PC-3 (cell line): ENCODE measurements at regions not wholly inside any gene's neighbourhood (a gene's known extent, or its start where the extent isn't known, plus 50 kb on each side); places are given as distances from the start of the nearest gene placed in this dataset.

Experiments used
- ATAC-seq: fragments of 200-7000 bp; cut with Tn5 transposase; 2 replicates; pipeline ENCODE4 v1.9.1; 2020; ENCODE audit warnings: mild to moderate bottlenecking, moderate library complexity
- BruUV-seq: library from RNA; stranded (reverse); fragments of 400-500 nt; replicated peaks from 2 replicates; lab custom pipeline; 2021; lab: Mats Ljungman, UMichigan
- CTCF ChIA-PET: fragments of 300-600 bp; sonication (Branson Sonifier 250); formaldehyde crosslinking; loops from one replicate; lab custom pipeline; 2022; ENCODE audit warnings: antibody characterized with exemption; lab: Charles Lee
- POLR2A ChIA-PET: fragments of 300-600 bp; sonication (Branson Sonifier 250); formaldehyde crosslinking; loops from one replicate; lab custom pipeline; 2022; ENCODE audit warnings: antibody characterized with exemption; ENCODE audit not compliant: unreplicated experiment; lab: Charles Lee
- DNase-seq: peaks from one replicate; pipeline ENCODE4 v3.0.0-alpha.2; 2015
- H2AFZ ChIP-seq: fragments of 300-600 bp; sonication (generic); 2 replicates; pipeline ENCODE4 v1.6.0; 2016; ENCODE audit warnings: antibody characterized with exemption, low read length
- H3F3A ChIP-seq: fragments of 300-600 bp; sonication (generic); one replicate; pipeline ENCODE4 v1.6.0; 2017; ENCODE audit warnings: antibody characterized with exemption, low read length, control low read depth, mild to moderate bottlenecking; ENCODE audit not compliant: unreplicated experiment
- H3K27ac ChIP-seq: fragments of 300-600 bp; sonication (generic); 2 replicates; pipeline ENCODE4 v1.5.1; 2016; ENCODE audit warnings: mild to moderate bottlenecking, low read length
- H3K27me3 ChIP-seq: fragments of 300-600 bp; sonication (generic); 2 replicates; pipeline ENCODE4 v1.6.1; 2016; ENCODE audit warnings: low read length, mixed read lengths
- H3K36me3 ChIP-seq: fragments of 300-600 bp; sonication (generic); 2 replicates; pipeline ENCODE4 v1.6.1; 2016; ENCODE audit warnings: low read depth, mixed run types, low read length, mixed read lengths
- H3K4me1 ChIP-seq: fragments of 300-600 bp; sonication (generic); 2 replicates; pipeline ENCODE4 v1.5.1; 2016; ENCODE audit warnings: low read length; ENCODE audit not compliant: insufficient read depth
- H3K4me2 ChIP-seq: fragments of 300-600 bp; sonication (generic); 2 replicates; pipeline ENCODE4 v1.6.0; 2016; ENCODE audit warnings: low read length
- H3K4me3 ChIP-seq: fragments of 300-600 bp; sonication (generic); 2 replicates; pipeline ENCODE4 v1.5.1; 2016; ENCODE audit warnings: mild to moderate bottlenecking, low read length, mixed read lengths
- H3K79me2 ChIP-seq: fragments of 300-600 bp; sonication (generic); 2 replicates; pipeline ENCODE4 v1.6.1; 2017; ENCODE audit warnings: low read length, mixed read lengths
- H3K9ac ChIP-seq: fragments of 300-600 bp; sonication (generic); 2 replicates; pipeline ENCODE4 v1.6.0; 2016; ENCODE audit warnings: mild to moderate bottlenecking, low read length
- H3K9me2 ChIP-seq: fragments of 300-600 bp; sonication (generic); replicated peaks from 2 replicates; pipeline ENCODE4 v1.6.1; 2016; ENCODE audit warnings: mixed run types, low read length, mixed read lengths
- H3K9me3 ChIP-seq: fragments of 300-600 bp; sonication (generic); 2 replicates; pipeline ENCODE4 v1.6.1; 2016; ENCODE audit warnings: low read length, mixed read lengths
- H4K20me1 ChIP-seq: fragments of 300-600 bp; sonication (generic); 2 replicates; pipeline ENCODE4 v1.6.1; 2016; ENCODE audit warnings: low read length, mixed read lengths
- EZH2 ChIP-seq: fragments of 300-600 bp; sonication (generic); IDR thresholded peaks from one replicate; pipeline ENCODE4 v1.6.1; 2017; ENCODE audit warnings: antibody characterized with exemption, mild to moderate bottlenecking, low read length; ENCODE audit not compliant: unreplicated experiment
- EZH2phosphoT487 ChIP-seq: fragments of 300-600 bp; sonication (generic); IDR thresholded peaks from 2 replicates; pipeline ENCODE4 v1.6.1; 2018; ENCODE audit warnings: mild to moderate bottlenecking, antibody characterized with exemption, low read length, borderline replicate concordance
- intact Hi-C: fragments of 100-400 bp; cut with micrococcal nuclease; formaldehyde crosslinking; loops from 2 replicates; pipeline ENCODE4 v1.9.0; 2023
- TF ChIP-seq, protein P1 (sequence below): fragments of 300-600 bp; sonication (generic); conservative IDR thresholded peaks from 2 replicates; pipeline ENCODE4 v1.5.1; 2017; ENCODE audit warnings: antibody characterized with exemption, low read depth, mild to moderate bottlenecking, low read length

DNA sequence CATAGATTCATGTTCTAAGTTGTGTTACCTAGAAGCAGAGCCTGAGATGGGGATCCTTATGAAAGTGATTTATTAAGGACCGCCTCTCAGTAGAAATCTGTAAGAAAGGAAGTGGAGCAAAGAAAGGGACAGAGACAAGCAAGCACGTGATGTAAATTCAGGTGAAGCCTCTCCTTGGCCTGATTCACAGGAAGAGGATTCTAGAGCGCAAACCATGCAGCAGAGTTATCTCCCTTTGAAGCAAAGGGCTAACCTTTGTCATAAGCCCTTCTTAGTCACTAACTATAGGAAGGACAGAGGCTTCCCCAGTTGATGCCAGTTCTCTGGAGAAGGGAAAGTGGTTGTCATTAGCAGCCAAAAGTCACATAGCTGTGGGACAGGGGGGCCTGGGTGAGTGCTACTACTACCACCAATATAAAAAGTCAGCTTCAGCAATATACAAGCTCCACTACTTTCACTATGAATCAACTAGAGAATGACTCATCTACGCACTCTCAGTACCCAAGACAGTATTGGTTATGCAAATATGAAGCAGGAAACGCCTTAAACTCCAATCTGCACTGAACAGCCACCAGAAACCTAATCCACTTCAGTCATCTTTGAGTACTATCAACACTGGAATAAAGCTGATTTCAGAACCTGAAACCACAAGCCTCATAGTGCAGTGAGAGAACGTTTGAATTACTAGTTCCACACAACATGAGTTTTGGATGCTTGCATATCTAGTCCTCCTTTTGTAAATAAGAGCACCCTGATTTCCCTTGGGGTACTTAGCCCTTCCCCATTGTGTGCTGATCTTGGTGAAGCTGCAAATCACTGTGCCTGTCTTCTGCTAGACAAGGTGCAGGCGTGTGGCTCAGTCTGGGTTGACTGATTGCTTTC lies 162.7 kb downstream of the ZNF608 start:
- no peak overlapping the region for H3K9ac ChIP-seq
- no peak overlapping the region for H3K4me3 ChIP-seq
- H3K9me2 ChIP-seq, result no peaks in the 10 kb centered on the region
- intact Hi-C loops, result no loop called here
- H3K4me2 ChIP-seq, result peak overlapping the region; percentile 38
- H4K20me1 ChIP-seq, result no peaks in the 10 kb centered on the region
- POLR2A ChIA-PET, result no interaction called here
- peak overlapping the region; percentile 51 for H3K27ac ChIP-seq
- CTCF ChIA-PET, result no interaction called here
- no peaks in the 10 kb centered on the region for H3K79me2 ChIP-seq
- peak; percentile 100 for ATAC-seq
- H3K4me1 ChIP-seq, result peaks cover 13% of the 10 kb centered on the region
- H3K36me3 ChIP-seq, result no peaks in the 10 kb centered on the region
- no peak overlapping the region for H2AFZ ChIP-seq
- BruUV-seq, result no TSS peak
- no peaks in the 10 kb centered on the region for H3K9me3 ChIP-seq
- H3K27me3 ChIP-seq, result no peaks in the 10 kb centered on the region
- H3F3A ChIP-seq, result no peaks in the 10 kb centered on the region
- peak; percentile 80 for DNase-seq
- TF ChIP-seq EZH2, result no peak
- no peak for TF ChIP-seq EZH2phosphoT487
- TF ChIP-seq, protein P1, sequence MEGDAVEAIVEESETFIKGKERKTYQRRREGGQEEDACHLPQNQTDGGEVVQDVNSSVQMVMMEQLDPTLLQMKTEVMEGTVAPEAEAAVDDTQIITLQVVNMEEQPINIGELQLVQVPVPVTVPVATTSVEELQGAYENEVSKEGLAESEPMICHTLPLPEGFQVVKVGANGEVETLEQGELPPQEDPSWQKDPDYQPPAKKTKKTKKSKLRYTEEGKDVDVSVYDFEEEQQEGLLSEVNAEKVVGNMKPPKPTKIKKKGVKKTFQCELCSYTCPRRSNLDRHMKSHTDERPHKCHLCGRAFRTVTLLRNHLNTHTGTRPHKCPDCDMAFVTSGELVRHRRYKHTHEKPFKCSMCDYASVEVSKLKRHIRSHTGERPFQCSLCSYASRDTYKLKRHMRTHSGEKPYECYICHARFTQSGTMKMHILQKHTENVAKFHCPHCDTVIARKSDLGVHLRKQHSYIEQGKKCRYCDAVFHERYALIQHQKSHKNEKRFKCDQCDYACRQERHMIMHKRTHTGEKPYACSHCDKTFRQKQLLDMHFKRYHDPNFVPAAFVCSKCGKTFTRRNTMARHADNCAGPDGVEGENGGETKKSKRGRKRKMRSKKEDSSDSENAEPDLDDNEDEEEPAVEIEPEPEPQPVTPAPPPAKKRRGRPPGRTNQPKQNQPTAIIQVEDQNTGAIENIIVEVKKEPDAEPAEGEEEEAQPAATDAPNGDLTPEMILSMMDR, result no peak

DNA sequence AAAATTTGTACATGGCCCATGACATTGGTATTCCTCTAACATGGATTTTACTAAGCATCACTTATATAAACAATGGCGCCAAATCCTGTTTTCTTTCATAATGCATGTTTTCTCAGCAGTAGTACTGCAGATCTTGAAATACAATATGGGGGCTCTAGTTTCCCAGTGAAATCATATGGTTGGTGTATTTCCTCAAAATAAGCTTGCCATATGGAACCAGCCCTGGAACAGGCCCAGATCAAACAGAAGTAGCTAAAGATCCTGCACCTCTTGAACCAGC lies 163.9 kb downstream of the ZNF608 start:
- Histone ChIP-seq H3K27me3 (no peaks in the 10 kb centered on the region), H3K9ac (no peak overlapping the region), H2AFZ (no peak overlapping the region), H3K9me3 (no peaks in the 10 kb centered on the region), H3K79me2 (no peaks in the 10 kb centered on the region), H3K4me1 (peaks cover 13% of the 10 kb centered on the region), H3F3A (no peaks in the 10 kb centered on the region), H3K27ac (no peak overlapping the region), H3K4me3 (no peak overlapping the region), H4K20me1 (no peaks in the 10 kb centered on the region), H3K4me2 (no peak overlapping the region), H3K36me3 (no peaks in the 10 kb centered on the region), H3K9me2 (no peaks in the 10 kb centered on the region)
- ATAC-seq (no peak), DNase-seq (no peak)
- BruUV-seq, result no TSS peak
- TF ChIP-seq EZH2phosphoT487 (no peak), EZH2 (no peak)
- TF ChIP-seq, protein P1, result no peak
- CTCF ChIA-PET, result no interaction called here
- intact Hi-C loops, result no loop called here
- POLR2A ChIA-PET, result no interaction called here
